GM21447 (cell line): ENCODE measurements at regions not wholly inside any gene's neighbourhood (a gene's known extent, or its start where the extent isn't known, plus 50 kb on each side); places are given as distances from the start of the nearest gene placed in this dataset.
"Not testable (repeated sequence)": the region's sequence is repeated elsewhere in the genome, so short reads cannot be mapped to it uniquely, and the experiment has no call there.

ENCODE experiments used
- ATAC-seq: cut with Tn5 transposase; IDR thresholded peaks from one replicate; pipeline ENCODE4 v1.9.1; 2021; ENCODE audit not compliant: unreplicated experiment

- ATAC-seq = no peak
These were observed 63.5 kb downstream of the SPATA31D1 start for GRCh38 chr9:82052081-82052480.

GRCh38 chr9:82054264-82055015 is 65.9 kb downstream of the SPATA31D1 start:
- no peak for ATAC-seq

- ATAC-seq = no peak
These were observed 69.2 kb downstream of the SPATA31D1 start for GRCh38 chr9:82057805-82058204.

- ATAC-seq = not testable (repeated sequence)
These were observed 73.2 kb downstream of the SPATA31D1 start for GRCh38 chr9:82061801-82062200.

GRCh38 chr9:82062245-82062644 is 73.7 kb downstream of the SPATA31D1 start:
- no peak for ATAC-seq

GRCh38 chr9:82073551-82074543 is 85.3 kb downstream of the SPATA31D1 start:
- ATAC-seq = no peak

- ATAC-seq = no peak
These were observed 91.7 kb downstream of the SPATA31D1 start for GRCh38 chr9:82080265-82080664.

GRCh38 chr9:82081496-82081895 is 92.9 kb downstream of the SPATA31D1 start:
- no peak for ATAC-seq

- no peak for ATAC-seq
These were observed 94.0 kb downstream of the SPATA31D1 start for GRCh38 chr9:82082563-82082962.

- no peak for ATAC-seq
These were observed 100.0 kb downstream of the SPATA31D1 start for GRCh38 chr9:82088591-82088990.

- ATAC-seq = no peak
These were observed 101.5 kb downstream of the SPATA31D1 start for GRCh38 chr9:82090046-82090445.

GRCh38 chr9:82091100-82091499 is 102.5 kb downstream of the SPATA31D1 start:
- no peak for ATAC-seq

- no peak for ATAC-seq
These were observed 103.0 kb downstream of the SPATA31D1 start for GRCh38 chr9:82091610-82092009.

GRCh38 chr9:82101475-82101874 is 112.9 kb downstream of the SPATA31D1 start:
- ATAC-seq = no peak

- ATAC-seq = no peak
These were observed 115.7 kb downstream of the SPATA31D1 start for GRCh38 chr9:82104252-82104651.

- ATAC-seq = no peak
These were observed 117.2 kb downstream of the SPATA31D1 start for GRCh38 chr9:82105729-82106128.

- ATAC-seq = no peak
These were observed 118.0 kb downstream of the SPATA31D1 start for GRCh38 chr9:82106536-82106935.

- ATAC-seq = no peak
These were observed 119.9 kb downstream of the SPATA31D1 start for GRCh38 chr9:82108474-82108873.

GRCh38 chr9:82108941-82109340 is 120.4 kb downstream of the SPATA31D1 start:
- ATAC-seq = no peak

- no peak for ATAC-seq
These were observed 121.1 kb downstream of the SPATA31D1 start for GRCh38 chr9:82109626-82110025.

- no peak for ATAC-seq
These were observed 122.3 kb downstream of the SPATA31D1 start for GRCh38 chr9:82110881-82111280.

GRCh38 chr9:82115331-82115730 is 126.8 kb downstream of the SPATA31D1 start:
- ATAC-seq = no peak
